ENCODE measurements at regions not wholly inside any gene's neighbourhood (a gene's known extent, or its start where the extent isn't known, plus 50 kb on each side); places are given as distances from the start of the nearest gene placed in this dataset.

DNA sequence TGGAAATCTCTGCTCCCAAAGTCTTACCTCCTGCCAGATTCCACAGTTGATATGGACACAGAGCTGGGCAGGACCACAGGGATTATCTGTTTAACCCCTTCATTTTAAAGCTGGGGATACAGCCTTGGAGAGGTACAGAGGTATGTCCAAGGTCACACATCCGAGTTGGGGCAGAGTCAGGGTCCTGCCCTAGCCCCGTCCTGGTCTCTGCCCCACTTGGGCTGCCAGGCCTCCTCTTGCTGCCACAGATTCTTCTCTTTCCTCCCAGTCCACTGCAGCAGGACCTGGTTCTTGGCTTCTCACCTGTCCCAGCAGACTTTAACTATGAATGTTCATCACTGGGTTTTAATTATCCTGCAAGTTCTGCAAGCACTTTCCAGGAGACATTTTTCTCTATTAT lies 258.3 kb downstream of the MATN1 start:
- TF ChIP-seq, protein P1, sequence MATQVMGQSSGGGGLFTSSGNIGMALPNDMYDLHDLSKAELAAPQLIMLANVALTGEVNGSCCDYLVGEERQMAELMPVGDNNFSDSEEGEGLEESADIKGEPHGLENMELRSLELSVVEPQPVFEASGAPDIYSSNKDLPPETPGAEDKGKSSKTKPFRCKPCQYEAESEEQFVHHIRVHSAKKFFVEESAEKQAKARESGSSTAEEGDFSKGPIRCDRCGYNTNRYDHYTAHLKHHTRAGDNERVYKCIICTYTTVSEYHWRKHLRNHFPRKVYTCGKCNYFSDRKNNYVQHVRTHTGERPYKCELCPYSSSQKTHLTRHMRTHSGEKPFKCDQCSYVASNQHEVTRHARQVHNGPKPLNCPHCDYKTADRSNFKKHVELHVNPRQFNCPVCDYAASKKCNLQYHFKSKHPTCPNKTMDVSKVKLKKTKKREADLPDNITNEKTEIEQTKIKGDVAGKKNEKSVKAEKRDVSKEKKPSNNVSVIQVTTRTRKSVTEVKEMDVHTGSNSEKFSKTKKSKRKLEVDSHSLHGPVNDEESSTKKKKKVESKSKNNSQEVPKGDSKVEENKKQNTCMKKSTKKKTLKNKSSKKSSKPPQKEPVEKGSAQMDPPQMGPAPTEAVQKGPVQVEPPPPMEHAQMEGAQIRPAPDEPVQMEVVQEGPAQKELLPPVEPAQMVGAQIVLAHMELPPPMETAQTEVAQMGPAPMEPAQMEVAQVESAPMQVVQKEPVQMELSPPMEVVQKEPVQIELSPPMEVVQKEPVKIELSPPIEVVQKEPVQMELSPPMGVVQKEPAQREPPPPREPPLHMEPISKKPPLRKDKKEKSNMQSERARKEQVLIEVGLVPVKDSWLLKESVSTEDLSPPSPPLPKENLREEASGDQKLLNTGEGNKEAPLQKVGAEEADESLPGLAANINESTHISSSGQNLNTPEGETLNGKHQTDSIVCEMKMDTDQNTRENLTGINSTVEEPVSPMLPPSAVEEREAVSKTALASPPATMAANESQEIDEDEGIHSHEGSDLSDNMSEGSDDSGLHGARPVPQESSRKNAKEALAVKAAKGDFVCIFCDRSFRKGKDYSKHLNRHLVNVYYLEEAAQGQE (IDR thresholded peaks at IDR 0.05; ENCODE audit: insufficient read depth in 1 of 2, low read depth in 2 of 2, low read length in 2 of 2): no peak
- TF ChIP-seq FOXP2 (optimal IDR thresholded peaks at IDR 0.05; ENCODE audit: borderline replicate concordance, extremely low read depth, extremely low read length, insufficient read depth): no peak
- no peak for TF ChIP-seq TAF1 (IDR thresholded peaks at IDR 0.05; ENCODE audit: borderline replicate concordance, insufficient read depth, low read length)
- no peak for TF ChIP-seq SIN3A (IDR thresholded peaks at IDR 0.05; ENCODE audit: borderline replicate concordance, insufficient read depth, low read length)
- no peak for TF ChIP-seq POLR2AphosphoS5 (IDR thresholded peaks at IDR 0.05; ENCODE audit: low read depth, low read length)

DNA sequence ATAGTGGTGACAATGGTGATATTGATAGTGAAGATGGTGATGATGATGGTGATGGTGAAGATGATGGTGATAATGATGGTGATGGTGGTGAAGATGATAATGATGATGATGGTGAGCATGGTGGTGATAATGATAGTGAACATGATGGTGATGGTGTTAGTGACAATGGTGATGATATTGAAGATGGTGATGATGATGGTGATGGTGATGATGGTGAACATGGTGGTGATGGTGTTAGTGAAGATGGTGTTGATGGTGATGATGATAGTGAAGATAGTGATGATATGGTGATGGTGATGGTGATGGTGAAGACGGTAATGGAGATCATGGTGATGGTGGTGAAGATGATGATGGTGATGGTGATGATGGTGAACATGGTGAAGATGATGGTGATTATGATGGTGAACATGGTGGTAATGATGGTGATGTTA lies 259.2 kb downstream of the MATN1 start:
- no peak for TF ChIP-seq TAF1 (IDR thresholded peaks at IDR 0.05; ENCODE audit: borderline replicate concordance, insufficient read depth, low read length)
- TF ChIP-seq SIN3A (IDR thresholded peaks at IDR 0.05; ENCODE audit: borderline replicate concordance, insufficient read depth, low read length): no peak
- no peak for TF ChIP-seq POLR2AphosphoS5 (IDR thresholded peaks at IDR 0.05; ENCODE audit: low read depth, low read length)

DNA sequence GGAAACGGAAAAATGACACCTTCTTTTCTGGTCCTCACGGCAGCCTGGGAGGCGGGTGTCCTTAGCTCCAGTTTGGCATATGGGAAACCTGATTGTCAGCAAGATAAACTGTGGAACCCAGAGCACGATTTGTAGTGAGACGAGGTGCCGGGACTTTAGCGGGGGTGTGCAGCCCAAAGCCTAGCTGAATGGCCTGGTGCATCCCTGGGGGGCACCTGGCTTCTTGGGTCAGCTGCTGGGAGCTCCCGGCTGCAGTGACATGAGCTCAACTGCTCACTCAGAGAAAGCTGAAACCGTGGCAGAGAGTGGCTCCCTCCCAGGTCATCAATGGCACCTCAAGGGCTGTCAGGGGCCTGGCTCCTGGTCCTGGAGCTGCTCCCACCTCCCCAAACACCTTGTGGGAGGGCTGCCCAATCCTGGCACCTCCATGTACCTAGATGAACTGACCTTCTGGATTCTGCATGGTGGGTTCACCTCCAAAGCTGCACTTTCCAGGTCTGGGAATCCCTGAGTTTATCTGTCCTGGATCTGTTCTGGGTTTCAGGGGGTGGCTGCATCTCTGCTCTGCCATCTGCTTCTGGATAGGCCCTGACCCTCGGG lies 260.5 kb downstream of the MATN1 start:
- TF ChIP-seq FOXP2 (optimal IDR thresholded peaks at IDR 0.05; ENCODE audit: borderline replicate concordance, extremely low read depth, extremely low read length, insufficient read depth): no peak
- TF ChIP-seq, protein P1 (IDR thresholded peaks at IDR 0.05; ENCODE audit: insufficient read depth in 1 of 2, low read depth in 2 of 2, low read length in 2 of 2): no peak
- no peak for TF ChIP-seq SIN3A (IDR thresholded peaks at IDR 0.05; ENCODE audit: borderline replicate concordance, insufficient read depth, low read length)
- no peak for TF ChIP-seq TAF1 (IDR thresholded peaks at IDR 0.05; ENCODE audit: borderline replicate concordance, insufficient read depth, low read length)
- no peak for TF ChIP-seq POLR2AphosphoS5 (IDR thresholded peaks at IDR 0.05; ENCODE audit: low read depth, low read length)

DNA sequence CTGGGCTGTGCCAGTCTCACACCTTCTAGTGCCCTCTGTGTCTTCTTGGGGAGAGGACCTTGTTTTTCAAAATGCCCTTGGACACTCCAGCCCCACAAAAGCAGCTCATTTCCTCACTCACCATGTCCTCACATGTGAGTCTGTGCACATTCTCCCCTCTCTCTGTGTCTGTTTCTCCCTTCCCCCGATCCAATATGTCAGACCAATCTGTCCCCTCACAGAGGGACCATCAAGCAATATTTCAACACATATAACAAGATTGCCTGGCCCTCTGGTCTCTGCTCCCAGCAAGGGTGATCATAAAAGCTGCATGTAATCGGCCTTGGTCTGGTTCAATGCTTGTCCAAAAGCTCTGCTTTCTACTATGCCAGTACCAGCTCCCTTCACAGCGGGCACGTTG lies 261.2 kb downstream of the MATN1 start:
- TF ChIP-seq FOXP2 (optimal IDR thresholded peaks at IDR 0.05; ENCODE audit: borderline replicate concordance, extremely low read depth, extremely low read length, insufficient read depth) (no peak), POLR2AphosphoS5 (IDR thresholded peaks at IDR 0.05; ENCODE audit: low read depth, low read length) (no peak), TAF1 (IDR thresholded peaks at IDR 0.05; ENCODE audit: borderline replicate concordance, insufficient read depth, low read length) (no peak), SIN3A (IDR thresholded peaks at IDR 0.05; ENCODE audit: borderline replicate concordance, insufficient read depth, low read length) (no peak)
- TF ChIP-seq, protein P1 (IDR thresholded peaks at IDR 0.05; ENCODE audit: insufficient read depth in 1 of 2, low read depth in 2 of 2, low read length in 2 of 2): no peak

GRCh38 chr1:30461640-30462039 lies 261.7 kb downstream of the MATN1 start:
- TF ChIP-seq POLR2AphosphoS5 (IDR thresholded peaks at IDR 0.05; ENCODE audit: low read depth, low read length) (no peak), SIN3A (IDR thresholded peaks at IDR 0.05; ENCODE audit: borderline replicate concordance, insufficient read depth, low read length) (no peak), TAF1 (IDR thresholded peaks at IDR 0.05; ENCODE audit: borderline replicate concordance, insufficient read depth, low read length) (no peak), FOXP2 (optimal IDR thresholded peaks at IDR 0.05; ENCODE audit: borderline replicate concordance, extremely low read depth, extremely low read length, insufficient read depth) (no peak)
- TF ChIP-seq, protein P1 (IDR thresholded peaks at IDR 0.05; ENCODE audit: insufficient read depth in 1 of 2, low read depth in 2 of 2, low read length in 2 of 2): no peak

Data from PFSK-1 (cell line).